VCaP (cell line): ENCODE measurements at regions not wholly inside any gene's neighbourhood (a gene's known extent, or its start where the extent isn't known, plus 50 kb on each side); places are given as distances from the start of the nearest gene placed in this dataset.
A peak's percentile ranks its signal among the peaks of the same experiment; 100 is the strongest.

Experiments used
- H3K27ac ChIP-seq: fragments of 450-650 bp; 2 replicates; pipeline ENCODE4 v1.5.1; 2017
- TF ChIP-seq, protein P1 (sequence below): fragments of 450-650 bp; conservative IDR thresholded peaks from 2 replicates; pipeline ENCODE4 v1.5.1; 2017; ENCODE audit warnings: mild to moderate bottlenecking, moderate library complexity

DNA sequence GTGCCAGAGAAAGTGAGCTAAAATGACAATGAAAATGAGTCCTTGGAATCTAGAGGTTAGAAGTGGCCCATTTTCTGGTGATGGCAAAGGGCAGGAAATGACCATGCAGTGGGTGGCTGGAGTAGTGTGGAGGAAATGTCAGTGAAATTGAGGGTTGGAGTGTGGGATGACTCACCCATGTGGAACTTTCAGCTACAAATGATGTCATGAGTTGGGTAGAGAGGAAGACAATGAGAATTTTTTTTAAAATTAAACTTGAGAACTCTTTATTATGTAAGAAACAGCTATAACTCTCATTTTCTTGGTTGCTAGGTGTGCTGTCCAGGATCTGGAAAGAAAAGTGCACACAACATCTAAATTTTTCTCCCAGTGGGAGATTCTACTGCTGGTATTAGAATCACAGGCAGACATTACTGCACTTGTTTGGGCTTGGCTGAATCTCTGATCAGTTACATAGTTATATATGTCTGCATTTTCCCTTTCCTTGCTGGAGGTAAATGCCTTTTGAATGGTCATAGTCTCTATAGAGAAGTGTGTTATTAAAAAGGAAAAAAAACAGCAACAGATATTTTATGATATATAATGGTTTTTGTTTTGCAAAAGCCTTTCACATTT, 56.8 kb upstream of the GNG12 start:
- H3K27ac ChIP-seq = peak overlapping the region; percentile 48
- TF ChIP-seq, protein P1, sequence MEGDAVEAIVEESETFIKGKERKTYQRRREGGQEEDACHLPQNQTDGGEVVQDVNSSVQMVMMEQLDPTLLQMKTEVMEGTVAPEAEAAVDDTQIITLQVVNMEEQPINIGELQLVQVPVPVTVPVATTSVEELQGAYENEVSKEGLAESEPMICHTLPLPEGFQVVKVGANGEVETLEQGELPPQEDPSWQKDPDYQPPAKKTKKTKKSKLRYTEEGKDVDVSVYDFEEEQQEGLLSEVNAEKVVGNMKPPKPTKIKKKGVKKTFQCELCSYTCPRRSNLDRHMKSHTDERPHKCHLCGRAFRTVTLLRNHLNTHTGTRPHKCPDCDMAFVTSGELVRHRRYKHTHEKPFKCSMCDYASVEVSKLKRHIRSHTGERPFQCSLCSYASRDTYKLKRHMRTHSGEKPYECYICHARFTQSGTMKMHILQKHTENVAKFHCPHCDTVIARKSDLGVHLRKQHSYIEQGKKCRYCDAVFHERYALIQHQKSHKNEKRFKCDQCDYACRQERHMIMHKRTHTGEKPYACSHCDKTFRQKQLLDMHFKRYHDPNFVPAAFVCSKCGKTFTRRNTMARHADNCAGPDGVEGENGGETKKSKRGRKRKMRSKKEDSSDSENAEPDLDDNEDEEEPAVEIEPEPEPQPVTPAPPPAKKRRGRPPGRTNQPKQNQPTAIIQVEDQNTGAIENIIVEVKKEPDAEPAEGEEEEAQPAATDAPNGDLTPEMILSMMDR = no peak

DNA sequence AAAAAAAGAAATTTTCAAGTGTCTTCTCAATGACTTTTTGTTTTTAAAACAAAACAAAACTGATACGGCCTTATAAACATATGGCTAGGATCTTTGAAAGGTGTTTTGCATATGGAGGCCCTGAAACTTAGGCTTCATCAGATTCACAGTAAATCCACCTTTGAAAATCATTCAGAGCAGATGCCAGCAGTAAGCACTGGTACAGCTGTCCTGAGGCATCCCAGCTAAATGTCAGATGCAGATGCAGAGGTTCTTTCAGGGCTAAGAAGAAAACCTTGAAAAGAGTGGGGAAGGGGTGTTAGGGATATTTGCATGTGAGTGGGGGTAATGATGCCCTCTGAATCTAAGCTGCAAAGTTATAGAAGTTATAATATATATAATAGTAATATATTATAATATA, 56.2 kb upstream of the GNG12 start:
- TF ChIP-seq, protein P1 = no peak
- no peak overlapping the region for H3K27ac ChIP-seq

GRCh38 chr1:67888216-67889106, 55.2 kb upstream of the GNG12 start:
- H3K27ac ChIP-seq = no peak overlapping the region
- TF ChIP-seq, protein P1 = no peak

DNA sequence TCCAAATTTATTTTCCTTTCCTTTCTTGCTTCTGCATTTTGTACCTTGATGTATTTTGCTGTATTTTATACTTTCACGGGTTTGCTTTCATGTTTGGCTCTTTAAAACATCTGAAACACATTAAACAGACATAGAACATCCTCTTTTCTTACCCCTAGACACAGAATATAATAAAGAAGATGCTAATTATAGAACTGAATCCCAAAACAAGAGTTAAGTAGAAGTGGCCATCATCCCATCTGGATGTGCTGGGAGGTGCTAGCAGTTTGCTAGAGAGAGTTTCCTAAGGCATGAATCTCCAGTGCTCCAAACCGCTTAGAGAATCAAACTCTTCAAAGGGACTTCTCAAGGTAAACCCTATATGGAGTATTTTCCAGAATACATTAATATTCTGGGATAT, 53.9 kb upstream of the GNG12 start:
- no peak overlapping the region for H3K27ac ChIP-seq
- TF ChIP-seq, protein P1 = no peak

DNA sequence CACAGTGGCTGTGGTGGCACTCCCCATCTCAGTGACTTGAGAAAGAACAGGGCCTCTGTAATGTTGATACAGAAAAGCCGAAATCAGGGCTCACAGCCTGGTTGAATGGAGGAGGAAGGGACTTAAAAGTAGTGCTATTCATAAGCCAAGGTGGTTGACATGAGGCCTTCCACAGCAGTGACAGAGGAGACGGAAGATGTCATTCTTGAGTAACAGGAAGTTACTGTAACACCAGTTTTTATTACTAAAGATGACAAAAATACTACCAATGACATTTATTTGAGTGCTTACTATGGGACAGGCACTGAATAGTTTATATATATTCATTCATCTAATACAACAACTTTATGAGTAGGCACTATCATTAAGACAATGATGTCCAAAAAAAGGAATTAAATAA, 52.8 kb upstream of the GNG12 start:
- no peak overlapping the region for H3K27ac ChIP-seq
- TF ChIP-seq, protein P1 = no peak

DNA sequence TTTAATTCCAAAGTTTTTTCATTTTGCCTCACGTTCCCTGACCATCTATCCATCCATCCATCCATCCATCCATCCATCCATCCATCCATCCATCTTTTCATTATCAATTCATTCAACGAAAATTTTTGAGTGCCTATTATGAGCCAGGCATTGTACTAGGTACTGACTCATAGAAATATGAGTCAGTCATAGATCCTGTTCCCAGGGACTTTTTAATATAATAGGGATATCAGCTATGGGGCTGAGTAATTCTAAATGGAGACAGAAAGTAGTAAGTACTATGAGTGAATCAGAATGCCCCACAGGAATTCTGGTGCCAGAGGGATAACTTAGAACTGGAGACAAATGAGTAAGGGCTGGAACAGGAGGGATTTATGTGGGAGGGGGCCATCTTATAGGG, 49.8 kb upstream of the GNG12 start:
- H3K27ac ChIP-seq = no peak overlapping the region
- TF ChIP-seq, protein P1 = no peak
